K562 (cell line): ENCODE measurements at regions not wholly inside any gene's neighbourhood (a gene's known extent, or its start where the extent isn't known, plus 50 kb on each side); places are given as distances from the start of the nearest gene placed in this dataset.

Source experiments
- CEBPG ChIP-seq, 3 experiments: fragments of 200-800 bp in 1 of 3; sonication (Bioruptor generic) in 1 of 3; sonication (generic) in 1 of 3; formaldehyde crosslinking in 1 of 3; IDR thresholded peaks in 2 of 3; conservative IDR thresholded peaks in 1 of 3; 2 replicates each; pipeline versions ENCODE4 v1.6.1 to v1.8.0; 2016 to 2022; ENCODE audit warnings: missing compliant biosample characterization in 2 of 3, missing genetic modification characterization in 2 of 3, mild to moderate bottlenecking in 1 of 3, missing genetic modification reagents in 1 of 3
- CHD4 ChIP-seq: fragments of 200-600 bp; sonication (generic); IDR thresholded peaks from 3 replicates; pipeline ENCODE4 v1.6.1; 2012; ENCODE audit warnings: low read depth, mild to moderate bottlenecking, mixed read lengths, low read length, inconsistent platforms; ENCODE audit not compliant: insufficient read depth, insufficient replicate concordance, poor library complexity, severe bottlenecking
- CTCF ChIP-seq, 3 experiments: IDR thresholded peaks in 2 of 3; conservative IDR thresholded peaks in 1 of 3; 2 replicates each; pipeline ENCODE4 v1.5.1; 2011 to 2012; ENCODE audit warnings: low read length in 3 of 3, mild to moderate bottlenecking in 3 of 3, control low read depth in 2 of 3, improper control_type of control experiment in 1 of 3, inconsistent platforms in 1 of 3, low read depth in 1 of 3, mixed read lengths in 1 of 3, moderate library complexity in 1 of 3; ENCODE audit not compliant: insufficient read depth in 2 of 3
- GMEB1 ChIP-seq: fragments of 250-450 bp; sonication (Bioruptor Pico); IDR thresholded peaks from 2 replicates; pipeline ENCODE4 v1.4.0; 2020; ENCODE audit warnings: mild to moderate bottlenecking
- MAFG ChIP-seq: fragments of 450-650 bp; conservative IDR thresholded peaks from 2 replicates; pipeline ENCODE4 v1.6.1; 2016; ENCODE audit warnings: missing genetic modification characterization, missing compliant biosample characterization
- NR3C1 ChIP-seq: sonication (generic); formaldehyde crosslinking; IDR thresholded peaks from 2 replicates; pipeline ENCODE4 v1.8.1; 2022; ENCODE audit warnings: missing genetic modification reagents
- SIX5 ChIP-seq, 2 experiments: IDR thresholded peaks; 2 replicates each; pipeline ENCODE4 v1.6.1; 2011; ENCODE audit warnings: low read length in 2 of 2, borderline replicate concordance in 1 of 2, low read depth in 1 of 2, mild to moderate bottlenecking in 1 of 2, moderate library complexity in 1 of 2; ENCODE audit not compliant: insufficient read depth in 1 of 2
- TCF7L2 ChIP-seq: fragments of 150-350 bp; IDR thresholded peaks from 2 replicates; pipeline ENCODE4 v1.6.1; 2016; ENCODE audit warnings: low read depth, mild to moderate bottlenecking, low read length, moderate library complexity
- TF ChIP-seq, protein P1 (sequence below), 2 experiments: fragments of 450-650 bp; IDR thresholded peaks; 2 replicates each; pipeline ENCODE4 v1.6.1; 2016; ENCODE audit warnings: mild to moderate bottlenecking in 2 of 2, borderline replicate concordance in 1 of 2, low read depth in 1 of 2, moderate library complexity in 1 of 2

- TF ChIP-seq SIX5 (IDR thresholded peaks at IDR 0.05; ENCODE audit: borderline replicate concordance in 1 of 2, insufficient read depth in 1 of 2, low read depth in 1 of 2, low read length in 2 of 2) (no peak), MAFG (no peak), CTCF (IDR thresholded peaks at IDR 0.05 in 2 of 3, conservative IDR thresholded peaks at IDR 0.05 in 1 of 3; ENCODE audit: insufficient read depth in 2 of 3, low read depth in 1 of 3, low read length in 3 of 3) (no peak), NR3C1 (CRISPR knock-in tag) (no peak), CHD4 (no peak), TCF7L2 (no peak), GMEB1 (no peak), CEBPG (CRISPR knock-in tag; IDR thresholded peaks at IDR 0.05) (no peak), CEBPG (tag; conservative IDR thresholded peaks at IDR 0.05 in 1 of 2, IDR thresholded peaks at IDR 0.05 in 1 of 2) (no peak)
- TF ChIP-seq, protein P1, sequence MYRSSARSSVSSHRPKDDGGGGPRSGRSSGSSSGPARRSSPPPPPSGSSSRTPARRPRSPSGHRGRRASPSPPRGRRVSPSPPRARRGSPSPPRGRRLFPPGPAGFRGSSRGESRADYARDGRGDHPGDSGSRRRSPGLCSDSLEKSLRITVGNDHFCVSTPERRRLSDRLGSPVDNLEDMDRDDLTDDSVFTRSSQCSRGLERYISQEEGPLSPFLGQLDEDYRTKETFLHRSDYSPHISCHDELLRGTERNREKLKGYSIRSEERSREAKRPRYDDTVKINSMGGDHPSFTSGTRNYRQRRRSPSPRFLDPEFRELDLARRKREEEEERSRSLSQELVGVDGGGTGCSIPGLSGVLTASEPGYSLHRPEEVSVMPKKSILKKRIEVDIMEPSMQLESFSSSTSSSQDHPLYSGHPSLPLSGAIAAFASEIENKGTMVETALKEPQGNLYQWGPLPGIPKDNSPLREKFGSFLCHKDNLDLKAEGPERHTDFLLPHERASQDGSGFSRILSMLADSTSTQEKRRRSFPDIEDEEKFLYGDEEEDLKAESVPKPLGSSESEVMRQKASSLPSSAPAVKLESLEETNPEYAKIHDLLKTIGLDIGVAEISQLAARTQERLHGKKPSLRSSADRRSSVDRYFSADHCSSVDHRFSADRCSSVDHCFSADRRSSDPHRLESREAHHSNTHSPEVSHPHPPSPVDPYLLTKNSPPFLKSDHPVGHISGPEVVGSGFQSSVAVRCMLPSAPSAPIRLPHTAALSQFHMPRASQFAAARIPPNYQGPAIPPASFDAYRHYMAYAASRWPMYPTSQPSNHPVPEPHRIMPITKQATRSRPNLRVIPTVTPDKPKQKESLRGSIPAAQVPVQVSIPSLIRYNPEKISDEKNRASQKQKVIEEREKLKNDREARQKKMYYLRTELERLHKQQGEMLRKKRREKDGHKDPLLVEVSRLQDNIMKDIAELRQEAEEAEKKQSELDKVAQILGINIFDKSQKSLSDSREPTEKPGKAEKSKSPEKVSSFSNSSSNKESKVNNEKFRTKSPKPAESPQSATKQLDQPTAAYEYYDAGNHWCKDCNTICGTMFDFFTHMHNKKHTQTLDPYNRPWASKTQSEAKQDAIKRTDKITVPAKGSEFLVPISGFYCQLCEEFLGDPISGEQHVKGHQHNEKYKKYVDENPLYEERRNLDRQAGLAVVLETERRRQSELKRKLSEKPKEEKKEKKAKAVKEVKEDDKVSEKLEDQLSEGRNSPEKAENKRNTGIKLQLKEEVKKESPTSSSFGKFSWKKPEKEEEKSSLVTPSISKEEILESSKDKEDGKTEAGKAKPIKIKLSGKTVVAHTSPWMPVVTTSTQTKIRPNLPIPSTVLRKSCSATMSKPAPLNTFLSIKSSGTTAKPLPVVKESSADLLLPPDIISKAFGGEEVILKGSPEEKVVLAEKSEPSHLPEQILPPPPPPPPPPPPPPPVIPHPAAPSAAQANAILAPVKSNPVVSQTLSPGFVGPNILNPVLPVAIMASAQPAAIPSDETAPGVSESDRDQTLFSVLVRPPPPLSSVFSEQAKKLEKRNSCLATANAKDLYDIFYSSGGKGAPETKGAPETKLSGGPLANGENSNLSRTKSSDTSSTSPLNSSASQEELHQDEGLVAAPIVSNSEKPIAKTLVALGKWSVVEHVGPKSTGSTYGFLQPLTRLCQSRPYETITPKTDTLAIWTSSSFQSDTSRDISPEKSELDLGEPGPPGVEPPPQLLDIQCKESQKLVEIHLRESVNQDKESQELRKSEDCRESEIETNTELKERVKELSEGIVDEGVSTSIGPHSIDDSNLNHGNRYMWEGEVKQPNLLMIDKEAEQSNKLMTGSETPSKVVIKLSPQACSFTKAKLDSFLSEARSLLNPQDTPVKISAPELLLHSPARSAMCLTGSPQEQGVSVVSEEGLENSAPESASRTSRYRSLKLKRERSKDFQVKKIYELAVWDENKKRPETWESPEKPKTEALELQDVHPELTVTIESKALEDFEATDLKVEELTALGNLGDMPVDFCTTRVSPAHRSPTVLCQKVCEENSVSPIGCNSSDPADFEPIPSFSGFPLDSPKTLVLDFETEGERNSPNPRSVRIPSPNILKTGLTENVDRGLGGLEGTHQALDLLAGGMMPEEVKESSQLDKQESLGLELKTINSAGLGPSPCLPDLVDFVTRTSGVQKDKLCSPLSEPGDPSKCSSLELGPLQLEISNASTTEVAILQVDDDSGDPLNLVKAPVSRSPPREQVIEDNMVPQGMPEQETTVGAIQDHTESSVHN (IDR thresholded peaks at IDR 0.05; ENCODE audit: borderline replicate concordance in 1 of 2, low read depth in 1 of 2), result no peak
These were observed 79.2 kb upstream of the SAMD11 start for GRCh38 chr1:844472-845026.
